SK-N-SH (cell line): ENCODE measurements at regions not wholly inside any gene's neighbourhood (a gene's known extent, or its start where the extent isn't known, plus 50 kb on each side); places are given as distances from the start of the nearest gene placed in this dataset.

ENCODE experiments used
- CTCF ChIA-PET: fragments of 300-600, 350-600 bp; formaldehyde crosslinking; extraction: SDS; loops from one replicate; lab custom pipeline; 2021; lab: Yijun Ruan, JAX
- POLR2A ChIA-PET: fragments of 350-600 bp; sonication (Branson Sonifier 250); formaldehyde crosslinking; extraction: SDS; loops from one replicate; lab custom pipeline; 2020; ENCODE audit warnings: antibody characterized with exemption, inconsistent platforms; lab: Yijun Ruan, JAX
- DNase-seq: peaks from one replicate; pipeline ENCODE4 v3.0.0; 2012
- H2AFZ ChIP-seq: fragments of 200-600 bp; sonication (generic); 2 replicates; pipeline ENCODE4 v1.8.1; 2016; ENCODE audit warnings: antibody characterized with exemption, mild to moderate bottlenecking, low read depth
- H3F3A ChIP-seq: fragments of 200-600 bp; sonication (generic); replicated peaks from 2 replicates; pipeline ENCODE3; 2016; ENCODE audit warnings: antibody characterized with exemption, mild to moderate bottlenecking; ENCODE audit not compliant: insufficient read depth
- H3K27ac ChIP-seq, 2 experiments: fragments of 200-500 bp in 1 of 2; fragments of 200-600 bp in 1 of 2; sonication (Bioruptor generic) in 1 of 2; sonication (generic), shearing (Covaris generic) in 1 of 2; 2 replicates each; pipeline versions ENCODE4 v1.5.1 to v1.6.1; 2014 to 2016; ENCODE audit warnings: low read depth in 2 of 2, inconsistent platforms in 1 of 2, low read length in 1 of 2, mild to moderate bottlenecking in 1 of 2, mixed read lengths in 1 of 2
- H3K27me3 ChIP-seq: fragments of 200-600 bp; sonication (generic), shearing (Covaris generic); 2 replicates; pipeline ENCODE4 v1.6.1; 2016; ENCODE audit warnings: mixed run types; ENCODE audit not compliant: insufficient read depth
- H3K36me3 ChIP-seq, 2 experiments: fragments of 200-500 bp in 1 of 2; fragments of 200-600 bp in 1 of 2; sonication (Bioruptor generic) in 1 of 2; sonication (generic) in 1 of 2; replicated peaks in 1 of 2; 2 replicates each; pipeline versions ENCODE3 to v1.5.1; 2014 to 2016; ENCODE audit warnings: low read length in 1 of 2, mild to moderate bottlenecking in 1 of 2; ENCODE audit not compliant: insufficient read depth in 2 of 2, control insufficient read depth in 1 of 2
- H3K4me1 ChIP-seq, 2 experiments: fragments of 200-500 bp in 1 of 2; fragments of 200-600 bp in 1 of 2; sonication (Bioruptor generic) in 1 of 2; sonication (generic), shearing (Covaris generic) in 1 of 2; 2 replicates each; pipeline versions ENCODE4 v1.5.1 to v1.6.1; 2014 to 2016; ENCODE audit warnings: low read depth in 1 of 2, low read length in 1 of 2, mixed run types in 1 of 2; ENCODE audit not compliant: insufficient read depth in 2 of 2, control insufficient read depth in 1 of 2
- H3K4me2 ChIP-seq: fragments of 200-600 bp; sonication (generic), shearing (Covaris generic); 2 replicates; pipeline ENCODE4 v1.6.1; 2017; ENCODE audit warnings: mixed run types
- H3K4me3 ChIP-seq, 2 experiments: fragments of 200-500 bp in 1 of 2; fragments of 200-600 bp in 1 of 2; sonication (Bioruptor generic) in 1 of 2; sonication (generic), shearing (Covaris generic) in 1 of 2; 2 replicates each; pipeline versions ENCODE4 v1.5.1 to v1.8.1; 2014 to 2016; ENCODE audit warnings: low read depth in 2 of 2, inconsistent platforms in 1 of 2, low read length in 1 of 2, mild to moderate bottlenecking in 1 of 2, mixed read lengths in 1 of 2, moderate library complexity in 1 of 2
- H3K79me2 ChIP-seq: fragments of 200-600 bp; sonication (generic); 2 replicates; pipeline ENCODE4 v1.8.1; 2017; ENCODE audit warnings: mild to moderate bottlenecking; ENCODE audit not compliant: insufficient read depth
- H3K9ac ChIP-seq: fragments of 200-600 bp; sonication (generic); 2 replicates; pipeline ENCODE4 v1.6.1; 2017; ENCODE audit warnings: mixed run types
- H3K9me2 ChIP-seq: fragments of 200-600 bp; sonication (generic); 2 replicates; pipeline ENCODE4 v1.6.1; 2017; ENCODE audit warnings: mixed run types
- H3K9me3 ChIP-seq: fragments of 200-600 bp; sonication (generic); 2 replicates; pipeline ENCODE4 v1.6.1; 2017; ENCODE audit warnings: mixed run types, mild to moderate bottlenecking, moderate library complexity
- H4K20me1 ChIP-seq: fragments of 200-600 bp; sonication (generic); 2 replicates; pipeline ENCODE4 v1.6.1; 2017; ENCODE audit warnings: mild to moderate bottlenecking, mixed run types; ENCODE audit not compliant: insufficient read depth
- ELF1 ChIP-seq: IDR thresholded peaks from 2 replicates; pipeline ENCODE4 v1.4.0; 2012
- EZH2phosphoT487 ChIP-seq: fragments of 200-600 bp; sonication (generic); IDR thresholded peaks from 2 replicates; pipeline ENCODE4 v1.6.1; 2017; ENCODE audit warnings: low read depth, mixed run types, mild to moderate bottlenecking, antibody characterized with exemption, moderate library complexity, borderline replicate concordance
- FOXM1 ChIP-seq: IDR thresholded peaks from 2 replicates; pipeline ENCODE4 v1.4.0; 2012; ENCODE audit warnings: low read depth, mild to moderate bottlenecking
- JUND ChIP-seq: IDR thresholded peaks from 2 replicates; pipeline ENCODE4 v1.4.0; 2012
- MEF2A ChIP-seq: IDR thresholded peaks from 2 replicates; pipeline ENCODE4 v1.4.0; 2012; ENCODE audit warnings: low read depth, borderline replicate concordance
- MXI1 ChIP-seq: IDR thresholded peaks from 2 replicates; pipeline ENCODE4 v1.6.1; 2012; ENCODE audit warnings: mild to moderate bottlenecking, low read depth, low read length, improper control_type of control experiment
- NRF1 ChIP-seq: IDR thresholded peaks from 2 replicates; pipeline ENCODE4 v1.6.1; 2012; ENCODE audit warnings: low read depth, mild to moderate bottlenecking, low read length
- PBX3 ChIP-seq: IDR thresholded peaks from 2 replicates; pipeline ENCODE4; 2012
- REST ChIP-seq: IDR thresholded peaks from 2 replicates; pipeline ENCODE4 v1.6.1; 2012; ENCODE audit warnings: mild to moderate bottlenecking, low read depth, low read length, moderate library complexity
- RFX5 ChIP-seq: IDR thresholded peaks from 2 replicates; pipeline ENCODE4 v1.6.1; 2012; ENCODE audit warnings: mild to moderate bottlenecking, improper control_type of control experiment, low read length
- RXRA ChIP-seq: IDR thresholded peaks from 2 replicates; pipeline ENCODE4 v1.4.0; 2012; ENCODE audit warnings: low read depth, mild to moderate bottlenecking, borderline replicate concordance
- TAF1 ChIP-seq: IDR thresholded peaks from 2 replicates; pipeline ENCODE4 v1.6.1; 2012; ENCODE audit warnings: low read depth, mild to moderate bottlenecking, low read length, moderate library complexity, borderline replicate concordance
- TCF12 ChIP-seq: IDR thresholded peaks from 2 replicates; pipeline ENCODE4 v1.4.0; 2012
- YY1 ChIP-seq: IDR thresholded peaks from 2 replicates; pipeline ENCODE4 v1.4.0; 2012; ENCODE audit warnings: low read depth, mild to moderate bottlenecking
- TF ChIP-seq, protein P1 (sequence below): fragments of 150-350 bp; IDR thresholded peaks from 2 replicates; pipeline ENCODE4 v1.6.1; 2017; ENCODE audit warnings: antibody characterized with exemption, low read length, low read depth, borderline replicate concordance
- TF ChIP-seq, protein P2 (sequence below): fragments of 200-600 bp; sonication (generic); IDR thresholded peaks from 2 replicates; pipeline ENCODE4 v1.6.1; 2017; ENCODE audit warnings: antibody characterized with exemption, mild to moderate bottlenecking, moderate library complexity

GRCh38 chr12:61502179-61502578, 758.0 kb upstream of the USP15 start:
- H3K27me3 ChIP-seq, result no peaks in the 10 kb centered on the region
- H3K9me3 ChIP-seq, result no peaks in the 10 kb centered on the region
- H3K9ac ChIP-seq, result no peak overlapping the region
- H3F3A ChIP-seq, result no peaks in the 10 kb centered on the region
- H4K20me1 ChIP-seq, result no peaks in the 10 kb centered on the region
- no peaks in the 10 kb centered on the region for H3K4me1 ChIP-seq
- H3K4me3 ChIP-seq, result no peak overlapping the region
- no peak for DNase-seq
- H2AFZ ChIP-seq, result no peak overlapping the region
- H3K79me2 ChIP-seq, result no peaks in the 10 kb centered on the region
- no peak overlapping the region for H3K4me2 ChIP-seq
- CTCF ChIA-PET, result no interaction called here
- no peaks in the 10 kb centered on the region for H3K36me3 ChIP-seq
- TF ChIP-seq, protein P1, sequence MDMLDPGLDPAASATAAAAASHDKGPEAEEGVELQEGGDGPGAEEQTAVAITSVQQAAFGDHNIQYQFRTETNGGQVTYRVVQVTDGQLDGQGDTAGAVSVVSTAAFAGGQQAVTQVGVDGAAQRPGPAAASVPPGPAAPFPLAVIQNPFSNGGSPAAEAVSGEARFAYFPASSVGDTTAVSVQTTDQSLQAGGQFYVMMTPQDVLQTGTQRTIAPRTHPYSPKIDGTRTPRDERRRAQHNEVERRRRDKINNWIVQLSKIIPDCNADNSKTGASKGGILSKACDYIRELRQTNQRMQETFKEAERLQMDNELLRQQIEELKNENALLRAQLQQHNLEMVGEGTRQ, result no peak
- TF ChIP-seq MEF2A, result no peak
- TF ChIP-seq NRF1, result no peak
- TF ChIP-seq FOXM1, result no peak
- TF ChIP-seq RFX5, result no peak
- TF ChIP-seq YY1, result no peak
- TF ChIP-seq RXRA, result no peak
- no peak for TF ChIP-seq JUND
- no peak for TF ChIP-seq TCF12
- TF ChIP-seq ELF1, result no peak
- TF ChIP-seq, protein P2, sequence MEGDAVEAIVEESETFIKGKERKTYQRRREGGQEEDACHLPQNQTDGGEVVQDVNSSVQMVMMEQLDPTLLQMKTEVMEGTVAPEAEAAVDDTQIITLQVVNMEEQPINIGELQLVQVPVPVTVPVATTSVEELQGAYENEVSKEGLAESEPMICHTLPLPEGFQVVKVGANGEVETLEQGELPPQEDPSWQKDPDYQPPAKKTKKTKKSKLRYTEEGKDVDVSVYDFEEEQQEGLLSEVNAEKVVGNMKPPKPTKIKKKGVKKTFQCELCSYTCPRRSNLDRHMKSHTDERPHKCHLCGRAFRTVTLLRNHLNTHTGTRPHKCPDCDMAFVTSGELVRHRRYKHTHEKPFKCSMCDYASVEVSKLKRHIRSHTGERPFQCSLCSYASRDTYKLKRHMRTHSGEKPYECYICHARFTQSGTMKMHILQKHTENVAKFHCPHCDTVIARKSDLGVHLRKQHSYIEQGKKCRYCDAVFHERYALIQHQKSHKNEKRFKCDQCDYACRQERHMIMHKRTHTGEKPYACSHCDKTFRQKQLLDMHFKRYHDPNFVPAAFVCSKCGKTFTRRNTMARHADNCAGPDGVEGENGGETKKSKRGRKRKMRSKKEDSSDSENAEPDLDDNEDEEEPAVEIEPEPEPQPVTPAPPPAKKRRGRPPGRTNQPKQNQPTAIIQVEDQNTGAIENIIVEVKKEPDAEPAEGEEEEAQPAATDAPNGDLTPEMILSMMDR, result no peak
- TF ChIP-seq EZH2phosphoT487, result no peak
- TF ChIP-seq MXI1, result no peak
- TF ChIP-seq REST, result no peak
- TF ChIP-seq TAF1, result no peak
- no peak for TF ChIP-seq PBX3
- TF ChIP-seq, all 33 proteins: peak for 0
- Histone ChIP-seq H3K27ac (no peak overlapping the region), H3K9me2 (no peaks in the 10 kb centered on the region)
- POLR2A ChIA-PET, result no interaction called here
